Stimulated activated CD8-positive, alpha-beta memory T cell treated with anti-CD3 and anti-CD28 coated beads, Interleukin-15, amount 100 ng/mL, for 48 hours (primary cell): ENCODE measurements at regions not wholly inside any gene's neighbourhood (a gene's known extent, or its start where the extent isn't known, plus 50 kb on each side); places are given as distances from the start of the nearest gene placed in this dataset.
"Not testable (repeated sequence)": the region's sequence is repeated elsewhere in the genome, so short reads cannot be mapped to it uniquely, and the experiment has no call there.

ENCODE experiments used
- DNase-seq, 2 donors: peaks; one replicate each; pipeline ENCODE4 v3.0.0-alpha.2; 2020; ENCODE audit warnings: low read depth in 2 of 2

DNA sequence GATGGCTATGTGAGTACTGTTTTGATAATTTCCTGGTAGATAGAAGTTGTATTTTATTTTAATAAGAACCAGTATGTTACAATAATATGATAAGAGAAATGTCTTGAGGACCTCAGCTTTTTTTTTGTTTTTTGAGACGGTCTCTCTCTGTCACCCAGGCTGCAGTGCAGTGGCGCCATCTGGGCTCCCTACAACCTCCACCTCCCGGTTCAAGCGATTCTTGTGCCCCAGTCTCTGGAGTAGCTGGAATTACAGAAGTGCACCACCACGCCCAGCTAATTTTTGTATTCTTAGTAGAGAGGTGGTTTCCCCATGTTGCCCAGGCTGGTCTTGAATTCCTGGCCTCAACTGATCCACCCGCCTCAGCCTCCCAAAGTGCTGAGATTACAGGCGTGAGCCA lies 968.1 kb upstream of the ADGRL4 start:
- DNase-seq = no peak

DNA sequence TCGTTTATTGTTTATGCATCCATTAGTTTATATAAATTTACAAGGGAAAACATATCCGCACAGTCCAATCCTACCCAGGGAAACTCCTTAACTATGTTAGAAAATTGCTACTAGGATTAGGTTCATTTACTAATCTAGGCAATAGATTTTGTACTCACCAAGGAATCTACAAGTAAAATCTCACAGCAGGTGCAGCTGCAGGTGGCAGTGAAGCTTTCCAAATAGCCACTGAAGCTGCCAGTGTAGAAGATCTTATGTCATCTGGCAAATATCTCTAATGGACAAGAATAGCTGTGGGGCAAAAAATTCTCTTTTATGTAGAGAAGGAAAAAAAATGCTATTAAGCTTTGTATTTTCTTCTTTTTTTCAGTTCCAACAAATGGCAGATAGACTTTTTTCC lies 963.4 kb upstream of the ADGRL4 start:
- no peak for DNase-seq

DNA sequence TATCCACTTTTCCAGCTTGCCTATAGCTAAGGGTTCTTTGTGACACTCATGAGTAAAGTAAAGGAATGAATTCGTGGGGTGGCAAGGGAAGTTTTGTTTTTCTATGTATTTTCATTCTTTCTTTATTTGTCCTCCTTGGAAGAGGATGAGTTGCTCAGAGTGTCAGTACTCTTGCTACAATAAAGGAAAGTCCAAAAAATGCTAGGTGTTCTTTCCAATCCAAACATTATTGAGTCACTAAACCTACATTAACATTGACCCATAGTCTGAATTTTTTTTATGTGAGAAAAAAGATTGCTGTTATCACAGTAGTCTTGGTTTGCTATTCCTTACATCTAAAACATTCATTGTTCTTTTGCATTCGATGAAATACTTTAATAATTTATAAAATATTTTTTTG lies 959.9 kb upstream of the ADGRL4 start:
- no peak for DNase-seq

- DNase-seq = no peak
Measured at GRCh38 chr1:79959635-79960034, 953.1 kb upstream of the ADGRL4 start.

DNA sequence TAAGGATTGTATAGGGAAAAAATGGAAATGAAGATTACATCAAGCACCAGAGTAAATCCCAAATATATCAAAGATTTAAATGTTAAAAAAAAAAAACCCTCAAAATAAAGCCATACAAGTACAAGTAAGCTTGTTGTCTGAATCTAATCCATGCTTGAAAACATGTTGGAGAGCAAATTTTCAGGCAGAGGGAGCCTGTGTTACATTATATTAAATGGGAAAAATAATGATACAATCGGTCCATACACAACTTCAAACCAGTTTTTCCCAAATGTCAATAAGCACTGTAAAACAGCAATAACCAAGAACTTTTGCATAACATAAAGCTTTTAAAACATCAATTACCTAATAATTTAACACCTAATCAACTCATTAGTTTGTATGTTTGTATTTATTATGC lies 949.4 kb upstream of the ADGRL4 start:
- no peak for DNase-seq

DNA sequence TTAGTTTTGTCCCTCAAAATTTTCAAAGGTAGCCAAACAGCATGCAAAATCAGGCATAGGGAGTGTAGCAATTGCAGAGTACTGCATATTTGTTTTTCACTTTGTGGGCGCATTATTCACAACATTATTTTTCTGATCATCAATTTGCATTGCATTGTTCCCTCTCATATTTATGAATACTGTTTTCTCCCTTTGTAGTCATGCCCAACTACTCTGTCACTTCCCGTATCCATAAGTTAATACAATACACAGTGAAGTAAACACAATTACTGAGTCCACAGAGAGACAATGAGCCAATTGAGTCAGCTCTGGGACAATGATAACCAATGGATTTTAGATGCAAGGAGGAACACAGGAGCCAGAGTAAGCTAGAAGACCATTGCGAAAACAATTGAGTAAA lies 944.0 kb upstream of the ADGRL4 start:
- no peak for DNase-seq

DNA sequence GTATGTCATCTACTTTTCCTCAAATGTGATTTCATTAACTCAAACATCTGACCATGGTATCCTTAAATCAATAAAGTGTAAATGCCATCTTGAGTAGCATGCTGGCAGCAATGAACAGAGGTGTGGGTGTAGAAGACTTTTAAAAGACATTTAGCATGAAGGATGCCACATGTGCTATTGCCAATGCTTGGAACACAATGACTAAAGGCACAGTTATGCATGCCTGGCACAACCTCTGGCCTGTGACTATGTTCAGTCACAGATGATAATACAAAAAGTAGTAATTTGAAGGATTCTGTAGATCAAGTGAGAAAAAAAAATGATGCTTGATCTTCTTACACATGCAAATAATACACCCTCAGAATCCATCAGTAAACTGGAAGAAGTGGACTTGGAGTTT lies 938.9 kb upstream of the ADGRL4 start:
- no peak for DNase-seq

DNA sequence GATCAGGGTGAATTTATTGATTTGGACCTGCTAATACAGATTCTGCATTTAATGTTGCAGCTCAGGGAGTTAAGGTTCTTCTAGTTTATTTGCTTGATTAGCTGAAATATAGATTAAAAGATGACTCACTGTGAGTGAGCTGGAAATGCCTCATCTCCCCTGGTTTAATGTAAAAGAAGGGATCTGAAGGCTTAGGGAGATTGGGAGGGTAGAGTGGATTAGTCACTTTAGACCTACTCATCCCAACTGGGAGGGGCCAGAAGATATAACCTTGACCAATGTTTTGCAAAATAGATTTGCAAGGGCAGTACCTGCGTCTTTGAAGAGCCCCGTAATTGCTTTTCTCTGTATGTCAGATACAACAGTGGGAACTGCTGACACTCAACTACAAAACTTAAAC lies 922.8 kb upstream of the ADGRL4 start:
- DNase-seq = no peak

GRCh38 chr1:79928901-79929300 lies 922.4 kb upstream of the ADGRL4 start:
- DNase-seq = no peak

DNA sequence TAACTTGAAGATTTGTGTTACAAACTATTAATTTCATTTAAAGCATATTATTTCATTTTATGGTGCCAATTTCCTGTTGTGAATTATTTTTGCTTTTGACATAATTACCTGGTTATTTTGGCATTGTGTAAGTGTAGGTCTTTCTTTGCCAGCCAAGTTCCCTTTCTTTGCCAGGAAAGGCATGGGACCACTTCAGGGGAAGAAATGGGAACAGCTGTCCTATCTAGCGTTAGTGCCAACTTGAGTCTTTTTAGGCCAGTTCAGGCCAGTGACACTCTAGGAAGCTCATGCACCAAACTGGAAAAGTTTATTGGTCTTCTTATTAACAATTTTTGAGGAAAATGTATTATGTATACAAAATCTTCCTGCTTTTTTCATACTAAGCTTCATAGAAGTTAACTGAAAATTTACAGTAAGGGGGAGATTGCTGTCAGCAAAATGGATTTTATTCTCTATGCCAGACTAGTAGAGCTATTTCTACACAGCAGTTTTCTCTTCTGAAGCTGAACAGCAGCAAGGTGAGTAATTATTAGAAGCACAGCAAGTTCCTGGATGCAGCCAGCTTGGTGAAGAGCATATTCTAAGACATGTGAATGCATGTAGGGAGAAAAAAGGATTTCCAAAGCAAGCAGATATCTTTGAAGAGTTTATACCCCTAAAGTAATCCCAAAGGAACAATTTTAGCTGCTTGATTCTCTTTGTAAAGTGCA lies 914.6 kb upstream of the ADGRL4 start:
- no peak for DNase-seq

DNA sequence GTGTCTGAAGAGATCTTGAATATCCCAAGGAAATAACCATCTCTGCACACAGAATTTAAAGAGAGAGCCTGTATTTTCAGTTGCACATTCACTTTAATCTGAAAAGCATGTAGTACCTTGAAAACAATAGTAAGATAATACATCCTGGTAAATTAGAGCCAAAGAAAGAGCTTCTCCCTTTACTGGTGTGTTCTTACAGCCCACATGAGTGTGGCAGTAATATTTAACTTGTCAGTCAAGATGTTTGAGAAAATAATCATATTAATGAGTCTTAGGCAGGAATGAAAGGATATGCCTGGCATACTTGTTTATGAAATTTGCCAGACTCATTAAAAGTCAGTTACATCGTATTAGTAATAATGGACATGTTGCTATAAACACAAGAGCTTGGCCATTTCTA lies 908.4 kb upstream of the ADGRL4 start:
- DNase-seq = no peak

- no peak for DNase-seq
Measured at GRCh38 chr1:79912813-79913212, 906.3 kb upstream of the ADGRL4 start.

DNA sequence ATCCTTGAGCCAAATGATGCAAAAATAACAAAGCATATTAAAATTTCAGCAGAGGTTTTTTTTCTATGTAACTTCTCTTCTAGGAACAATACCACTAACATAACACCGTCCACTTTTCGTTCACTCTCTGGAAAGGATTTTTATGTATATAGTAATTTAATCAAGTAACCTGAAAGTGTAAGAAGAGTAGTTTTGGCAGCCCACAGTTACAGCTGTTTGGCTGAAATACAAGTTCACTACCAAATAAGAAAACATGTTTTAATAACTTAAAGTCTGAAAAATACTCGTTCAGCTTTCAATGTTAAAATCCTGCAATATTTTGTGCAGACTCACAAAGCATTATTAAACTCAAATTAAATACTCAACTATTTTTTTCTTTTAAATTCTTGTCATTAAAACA lies 896.8 kb upstream of the ADGRL4 start:
- DNase-seq = no peak

DNA sequence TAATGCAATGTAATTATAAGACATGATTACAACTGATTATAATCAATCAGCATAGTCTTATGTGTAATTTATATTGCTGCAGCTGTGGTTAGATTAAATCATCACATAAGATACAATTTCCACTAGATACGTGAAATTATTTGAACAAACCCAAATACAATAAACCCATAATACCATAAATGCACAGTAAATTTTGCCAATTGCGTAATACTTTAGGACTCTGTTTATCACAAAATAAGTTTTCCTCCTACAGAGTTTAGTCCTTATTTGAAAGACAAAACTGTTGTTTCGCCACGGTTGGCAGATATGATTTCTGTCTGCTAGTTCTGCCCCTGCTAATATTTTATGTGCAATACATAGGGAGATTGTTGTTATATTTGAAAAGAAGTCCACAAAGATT lies 895.9 kb upstream of the ADGRL4 start:
- no peak for DNase-seq

GRCh38 chr1:79899914-79900313 lies 893.4 kb upstream of the ADGRL4 start:
- DNase-seq = no peak

DNA sequence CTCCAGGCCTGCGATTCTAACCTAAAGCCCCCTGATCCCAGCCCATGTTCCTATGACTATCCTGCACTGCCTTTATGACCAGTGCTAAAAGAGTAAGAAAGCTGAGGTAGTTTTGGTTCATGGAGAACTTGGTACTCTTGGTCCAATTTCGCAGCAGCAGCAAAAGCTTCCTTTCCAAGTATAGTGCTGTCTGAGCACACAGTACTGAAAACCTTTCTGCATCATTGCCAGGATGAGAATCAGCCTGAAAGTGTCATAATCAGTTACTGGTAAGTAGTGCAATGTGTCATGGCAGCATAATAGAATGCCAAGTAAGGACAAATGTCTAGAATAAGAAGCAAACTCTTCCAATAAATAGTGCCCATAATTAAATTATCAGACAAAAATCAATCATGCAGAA lies 889.6 kb upstream of the ADGRL4 start:
- DNase-seq = no peak

DNA sequence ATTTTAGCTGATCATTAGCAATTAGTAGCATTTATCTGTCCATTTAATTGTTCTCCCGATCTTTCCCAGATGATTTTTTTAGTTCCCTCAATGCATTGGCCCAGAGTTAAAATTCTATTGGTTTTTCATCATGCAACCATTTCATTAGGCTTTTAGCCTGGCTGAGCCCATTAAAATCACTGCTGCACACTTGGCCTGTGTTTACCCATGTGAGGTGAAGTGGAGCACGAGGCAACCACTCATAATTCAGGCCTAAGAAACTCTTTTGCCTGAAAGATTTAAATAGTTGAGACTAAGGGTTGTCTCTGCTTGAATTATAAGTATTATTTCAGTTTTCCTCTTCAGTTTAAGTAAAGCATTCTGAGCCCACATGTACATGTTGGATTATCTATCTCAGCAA lies 889.0 kb upstream of the ADGRL4 start:
- no peak for DNase-seq

DNA sequence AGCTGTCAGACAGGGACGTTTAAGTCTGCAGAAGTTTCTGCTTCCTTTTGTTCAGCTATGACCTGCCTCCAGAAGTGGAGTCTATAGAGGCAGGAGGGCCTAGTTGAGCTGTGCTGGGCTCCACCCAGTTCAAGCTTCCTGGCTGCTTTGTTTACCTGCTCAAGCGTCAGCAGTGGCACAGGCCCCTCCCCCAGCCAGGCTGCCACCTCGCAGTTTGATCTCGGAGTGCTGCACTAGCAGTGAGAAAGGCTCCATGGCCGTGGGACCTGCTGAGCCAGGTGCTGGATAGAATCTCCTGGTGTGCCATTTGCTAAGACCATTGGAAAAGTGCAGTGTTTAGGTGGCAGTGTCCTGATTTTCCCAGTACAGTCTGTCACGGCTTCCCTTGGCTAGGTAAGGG lies 887.6 kb upstream of the ADGRL4 start:
- not testable (repeated sequence) for DNase-seq

DNA sequence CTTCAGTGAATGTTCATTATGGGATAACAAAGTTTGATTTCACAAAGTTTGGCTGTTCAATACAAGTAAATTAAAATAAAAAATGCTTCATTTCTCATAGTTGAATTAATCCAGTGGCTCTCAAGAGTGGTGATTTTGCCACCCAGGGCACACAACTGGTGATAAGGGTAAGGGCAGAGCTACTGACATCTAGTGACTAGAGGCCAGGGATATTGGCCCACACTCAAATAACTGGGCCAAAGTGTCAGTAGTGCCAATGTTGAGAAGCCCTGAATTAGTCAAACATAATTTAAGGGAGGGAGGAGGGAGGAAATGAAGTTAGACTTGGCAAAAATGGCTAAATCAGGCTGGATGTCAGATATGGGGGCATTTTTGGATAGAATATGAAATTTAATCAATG lies 880.5 kb upstream of the ADGRL4 start:
- DNase-seq = no peak

- DNase-seq = no peak
Measured at GRCh38 chr1:79885101-79885500, 878.6 kb upstream of the ADGRL4 start.

DNA sequence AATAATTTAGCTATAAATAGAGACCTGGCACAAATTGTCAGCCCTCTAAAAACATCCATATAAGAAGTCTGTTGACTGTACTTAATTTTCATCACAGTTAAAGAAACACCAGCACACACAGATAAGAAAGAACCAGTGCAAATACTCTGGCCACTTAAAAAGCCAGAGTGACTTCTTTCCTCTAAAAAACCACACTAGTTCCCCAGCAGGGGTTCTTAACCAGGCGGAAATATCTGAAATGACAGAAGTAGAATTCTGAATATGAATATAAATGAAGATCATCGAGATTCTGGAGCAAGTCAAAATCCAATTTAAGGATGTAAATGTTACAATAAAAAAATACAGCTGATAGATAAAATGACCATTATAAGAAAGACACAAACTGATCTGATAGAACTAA lies 870.6 kb upstream of the ADGRL4 start:
- no peak for DNase-seq

GRCh38 chr1:79875187-79875586 lies 868.7 kb upstream of the ADGRL4 start:
- DNase-seq = no peak

- DNase-seq = no peak
Measured at GRCh38 chr1:79874289-79874688, 867.8 kb upstream of the ADGRL4 start.

DNA sequence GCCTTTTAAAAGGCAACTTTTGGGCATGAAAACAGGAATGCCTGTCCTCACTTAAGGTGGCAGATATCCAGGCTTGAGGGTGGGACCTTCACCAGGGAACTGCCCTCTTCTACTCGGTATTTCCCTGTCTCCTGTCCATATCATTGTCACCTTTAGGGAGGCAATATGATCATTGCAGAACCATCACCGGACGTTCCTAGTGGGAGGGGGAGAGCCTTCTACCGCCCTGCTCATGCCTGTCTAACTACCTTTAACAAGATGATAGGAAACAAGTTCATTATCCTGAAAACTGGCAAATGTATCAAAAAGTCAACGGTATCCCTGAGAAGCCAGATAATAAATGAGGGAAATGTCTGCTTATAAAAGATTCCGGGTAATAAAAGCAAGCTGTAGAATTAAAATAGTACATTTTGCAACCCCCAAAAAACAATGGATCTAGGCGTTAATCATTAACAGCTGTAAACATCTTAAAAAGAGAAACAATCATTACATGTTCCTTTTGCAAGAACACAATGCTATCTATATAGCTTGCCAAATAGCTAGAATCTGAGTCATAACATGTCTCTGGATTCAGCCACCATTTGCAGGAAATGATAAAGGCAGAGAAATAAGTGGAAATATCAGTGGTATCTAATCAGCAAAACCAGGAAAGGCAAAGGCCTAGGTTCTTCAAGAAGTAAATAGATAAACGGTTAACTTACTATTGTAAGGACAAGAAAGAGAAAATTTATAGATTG lies 852.9 kb upstream of the ADGRL4 start:
- no peak for DNase-seq
